Uterus (tissue), 2 donors: ENCODE measurements at regions not wholly inside any gene's neighbourhood (a gene's known extent, or its start where the extent isn't known, plus 50 kb on each side); places are given as distances from the start of the nearest gene placed in this dataset.

ENCODE experiments used
- POLR2A ChIP-seq, 2 donors: fragments of 450-650 bp; IDR thresholded peaks; one replicate each; pipeline ENCODE4 v1.6.1; 2016; ENCODE audit warnings: antibody characterized with exemption in 2 of 2, mild to moderate bottlenecking in 1 of 2, moderate library complexity in 1 of 2
- TF ChIP-seq, protein P1 (sequence below), 4 experiments: fragments of 200-600 bp in 2 of 4; fragments of 450-650 bp in 2 of 4; sonication (generic) in 2 of 4; IDR thresholded peaks; one replicate each; pipeline ENCODE4 v1.5.1; 2016 to 2019; ENCODE audit warnings: antibody characterized with exemption in 4 of 4, mild to moderate bottlenecking in 2 of 4, moderate library complexity in 1 of 4

DNA sequence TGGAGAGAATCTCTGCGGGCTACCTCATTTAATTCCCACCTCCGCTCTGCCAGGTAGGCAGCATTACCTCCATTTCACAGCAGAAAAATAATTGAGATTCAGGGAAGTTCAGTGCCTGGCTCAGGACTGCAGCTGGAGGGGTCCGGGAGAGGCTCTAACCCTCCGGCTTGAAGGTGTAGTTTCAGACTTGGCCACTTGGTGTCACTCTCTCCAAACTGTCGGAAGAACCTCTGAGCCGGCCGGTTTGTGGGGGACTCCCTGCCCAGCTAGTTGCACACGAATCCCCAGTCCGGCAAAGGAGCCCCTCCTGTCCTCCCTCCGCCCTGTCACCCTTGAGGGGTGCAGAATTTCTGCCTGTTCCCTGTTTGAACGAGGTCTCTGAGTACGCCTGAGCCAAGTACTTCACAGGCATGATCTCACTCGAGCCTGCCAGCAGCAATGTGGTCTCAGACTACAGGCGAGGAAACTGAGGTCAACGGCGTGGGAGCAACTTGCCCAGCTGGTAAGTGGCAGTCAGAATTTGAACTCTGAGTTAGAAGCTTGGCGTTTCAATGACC, 144.7 kb upstream of the ZNF716 start:
- TF ChIP-seq, protein P1, sequence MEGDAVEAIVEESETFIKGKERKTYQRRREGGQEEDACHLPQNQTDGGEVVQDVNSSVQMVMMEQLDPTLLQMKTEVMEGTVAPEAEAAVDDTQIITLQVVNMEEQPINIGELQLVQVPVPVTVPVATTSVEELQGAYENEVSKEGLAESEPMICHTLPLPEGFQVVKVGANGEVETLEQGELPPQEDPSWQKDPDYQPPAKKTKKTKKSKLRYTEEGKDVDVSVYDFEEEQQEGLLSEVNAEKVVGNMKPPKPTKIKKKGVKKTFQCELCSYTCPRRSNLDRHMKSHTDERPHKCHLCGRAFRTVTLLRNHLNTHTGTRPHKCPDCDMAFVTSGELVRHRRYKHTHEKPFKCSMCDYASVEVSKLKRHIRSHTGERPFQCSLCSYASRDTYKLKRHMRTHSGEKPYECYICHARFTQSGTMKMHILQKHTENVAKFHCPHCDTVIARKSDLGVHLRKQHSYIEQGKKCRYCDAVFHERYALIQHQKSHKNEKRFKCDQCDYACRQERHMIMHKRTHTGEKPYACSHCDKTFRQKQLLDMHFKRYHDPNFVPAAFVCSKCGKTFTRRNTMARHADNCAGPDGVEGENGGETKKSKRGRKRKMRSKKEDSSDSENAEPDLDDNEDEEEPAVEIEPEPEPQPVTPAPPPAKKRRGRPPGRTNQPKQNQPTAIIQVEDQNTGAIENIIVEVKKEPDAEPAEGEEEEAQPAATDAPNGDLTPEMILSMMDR (IDR thresholded peaks at IDR 0.05), result no peak
- TF ChIP-seq POLR2A (IDR thresholded peaks at IDR 0.05), result no peak
